ENCODE measurements at regions not wholly inside any gene's neighbourhood (a gene's known extent, or its start where the extent isn't known, plus 50 kb on each side); places are given as distances from the start of the nearest gene placed in this dataset.

- TF ChIP-seq POLR2AphosphoS5 (IDR thresholded peaks at IDR 0.05; ENCODE audit: low read depth, low read length) = no peak
- TF ChIP-seq POLR2A (IDR thresholded peaks at IDR 0.05; ENCODE audit: borderline replicate concordance, extremely low read depth, insufficient read depth, insufficient read length) = no peak
- no peak for TF ChIP-seq REST (IDR thresholded peaks at IDR 0.05; ENCODE audit: low read depth)
- TF ChIP-seq CTCF (IDR thresholded peaks at IDR 0.05 in 2 of 3, conservative IDR thresholded peaks at IDR 0.05 in 1 of 3; ENCODE audit: borderline replicate concordance in 1 of 3, insufficient read depth in 1 of 3, low read depth in 2 of 3, low read length in 2 of 3) = no peak
- no peak for TF ChIP-seq ELF1 (IDR thresholded peaks at IDR 0.05; ENCODE audit: borderline replicate concordance, low read depth)
- TF ChIP-seq RAD21 (IDR thresholded peaks at IDR 0.05; ENCODE audit: low read depth) = no peak
- no peak for TF ChIP-seq TCF7L2 (IDR thresholded peaks at IDR 0.05; ENCODE audit: borderline replicate concordance, extremely low read depth, insufficient read depth, insufficient read length)
- TF ChIP-seq ZNF274 (IDR thresholded peaks at IDR 0.05; ENCODE audit: low read depth, low read length) = no peak
- no peak for TF ChIP-seq SP1 (IDR thresholded peaks at IDR 0.05; ENCODE audit: low read depth)
- TF ChIP-seq EZH2 (IDR thresholded peaks at IDR 0.05) = no peak
- TF ChIP-seq YY1 (IDR thresholded peaks at IDR 0.05; ENCODE audit: extremely low read depth, insufficient replicate concordance, low read depth, low read length) = no peak
- TF ChIP-seq CEBPB (IDR thresholded peaks at IDR 0.05; ENCODE audit: low read depth) = no peak
- TF ChIP-seq ATF3 (IDR thresholded peaks at IDR 0.05) = no peak
- no peak for TF ChIP-seq CBX3 (IDR thresholded peaks at IDR 0.05; ENCODE audit: low read depth)
These were observed 215.6 kb upstream of the RBMS3 start for GRCh38 chr3:29065211-29065785.

Data from HCT116 (cell line).